GM21723 (cell line): ENCODE measurements at regions not wholly inside any gene's neighbourhood (a gene's known extent, or its start where the extent isn't known, plus 50 kb on each side); places are given as distances from the start of the nearest gene placed in this dataset.

Experiments
- ATAC-seq: cut with Tn5 transposase; IDR thresholded peaks from one replicate; pipeline ENCODE4 v1.9.1; 2021; ENCODE audit warnings: mild to moderate bottlenecking, moderate library complexity; ENCODE audit not compliant: unreplicated experiment

GRCh38 chr9:4435197-4435596 is 55.1 kb upstream of the SLC1A1 start:
- ATAC-seq: no peak

GRCh38 chr9:4433379-4433778 is 56.9 kb upstream of the SLC1A1 start:
- ATAC-seq: no peak

GRCh38 chr9:4430432-4431261 is 59.6 kb upstream of the SLC1A1 start:
- ATAC-seq: no peak

- ATAC-seq: no peak
These were observed 64.8 kb upstream of the SLC1A1 start for GRCh38 chr9:4425319-4426045.

- no peak for ATAC-seq
These were observed 65.4 kb upstream of the SLC1A1 start for GRCh38 chr9:4424891-4425290.

- ATAC-seq: no peak
These were observed 66.2 kb upstream of the SLC1A1 start for GRCh38 chr9:4424038-4424437.

- ATAC-seq: no peak
These were observed 67.1 kb upstream of the SLC1A1 start for GRCh38 chr9:4423207-4423610.

- peak; percentile 74 for ATAC-seq
These were observed 67.8 kb upstream of the SLC1A1 start for GRCh38 chr9:4422495-4422894.

GRCh38 chr9:4421847-4422246 is 68.4 kb upstream of the SLC1A1 start:
- ATAC-seq: no peak

GRCh38 chr9:4420351-4420750 is 69.9 kb upstream of the SLC1A1 start:
- ATAC-seq: no peak

GRCh38 chr9:4417578-4418325 is 72.5 kb upstream of the SLC1A1 start:
- no peak for ATAC-seq

- ATAC-seq: no peak
These were observed 73.8 kb upstream of the SLC1A1 start for GRCh38 chr9:4416467-4416866.

GRCh38 chr9:4415281-4415680 is 75.0 kb upstream of the SLC1A1 start:
- ATAC-seq: no peak

GRCh38 chr9:4413856-4414255 is 76.4 kb upstream of the SLC1A1 start:
- no peak for ATAC-seq

GRCh38 chr9:4404156-4404555 is 86.1 kb upstream of the SLC1A1 start:
- ATAC-seq: no peak

GRCh38 chr9:4402501-4402900 is 87.8 kb upstream of the SLC1A1 start:
- no peak for ATAC-seq

- no peak for ATAC-seq
These were observed 89.5 kb upstream of the SLC1A1 start for GRCh38 chr9:4400731-4401130.

- ATAC-seq: no peak
These were observed 92.4 kb upstream of the SLC1A1 start for GRCh38 chr9:4397917-4398316.

- no peak for ATAC-seq
These were observed 94.1 kb upstream of the GLIS3 start for GRCh38 chr9:4393806-4394523.

GRCh38 chr9:4389755-4390154 is 89.9 kb upstream of the GLIS3 start:
- no peak for ATAC-seq

GRCh38 chr9:4389003-4389402 is 89.1 kb upstream of the GLIS3 start:
- no peak for ATAC-seq
